Omental fat pad (tissue), 3 donors: ENCODE measurements at regions not wholly inside any gene's neighbourhood (a gene's known extent, or its start where the extent isn't known, plus 50 kb on each side); places are given as distances from the start of the nearest gene placed in this dataset.

ENCODE experiments used
- ATAC-seq: fragments of 150-250 bp; one replicate; pipeline ENCODE4 v1.9.1; 2016; ENCODE audit warnings: mild to moderate bottlenecking, moderate library complexity; ENCODE audit not compliant: low FRiP score
- DNase-seq: peaks from one replicate; pipeline ENCODE4 v3.0.0-alpha.2; 2019; ENCODE audit warnings: low spot score
- TF ChIP-seq, protein P1 (sequence below), 3 donors: fragments of 450-650 bp; IDR thresholded peaks; one replicate each; pipeline ENCODE4 v1.5.1; 2016 to 2017; ENCODE audit warnings: antibody characterized with exemption in 3 of 3, mild to moderate bottlenecking in 3 of 3, moderate library complexity in 2 of 3

DNA sequence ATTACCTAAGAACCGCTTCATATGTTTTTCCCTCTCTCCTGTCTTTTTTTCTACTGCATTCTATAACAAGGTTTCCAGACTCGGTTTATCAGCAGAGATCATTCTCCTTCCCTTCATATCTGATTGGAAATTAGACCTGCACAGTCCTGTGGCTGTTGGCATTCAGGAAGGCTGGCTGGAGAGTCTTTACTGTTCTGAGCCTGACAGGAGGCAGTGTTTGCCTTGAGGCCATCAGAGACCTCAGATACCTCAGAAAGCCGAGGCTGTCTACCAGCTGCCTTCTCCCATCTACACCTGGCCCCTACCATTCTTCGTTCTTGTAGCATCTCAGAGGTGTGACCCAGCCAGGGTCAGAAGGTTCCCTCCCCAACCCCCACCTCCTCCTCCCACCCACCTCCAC is 182.0 kb downstream of the CAND1 start:
- TF ChIP-seq, protein P1, sequence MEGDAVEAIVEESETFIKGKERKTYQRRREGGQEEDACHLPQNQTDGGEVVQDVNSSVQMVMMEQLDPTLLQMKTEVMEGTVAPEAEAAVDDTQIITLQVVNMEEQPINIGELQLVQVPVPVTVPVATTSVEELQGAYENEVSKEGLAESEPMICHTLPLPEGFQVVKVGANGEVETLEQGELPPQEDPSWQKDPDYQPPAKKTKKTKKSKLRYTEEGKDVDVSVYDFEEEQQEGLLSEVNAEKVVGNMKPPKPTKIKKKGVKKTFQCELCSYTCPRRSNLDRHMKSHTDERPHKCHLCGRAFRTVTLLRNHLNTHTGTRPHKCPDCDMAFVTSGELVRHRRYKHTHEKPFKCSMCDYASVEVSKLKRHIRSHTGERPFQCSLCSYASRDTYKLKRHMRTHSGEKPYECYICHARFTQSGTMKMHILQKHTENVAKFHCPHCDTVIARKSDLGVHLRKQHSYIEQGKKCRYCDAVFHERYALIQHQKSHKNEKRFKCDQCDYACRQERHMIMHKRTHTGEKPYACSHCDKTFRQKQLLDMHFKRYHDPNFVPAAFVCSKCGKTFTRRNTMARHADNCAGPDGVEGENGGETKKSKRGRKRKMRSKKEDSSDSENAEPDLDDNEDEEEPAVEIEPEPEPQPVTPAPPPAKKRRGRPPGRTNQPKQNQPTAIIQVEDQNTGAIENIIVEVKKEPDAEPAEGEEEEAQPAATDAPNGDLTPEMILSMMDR (IDR thresholded peaks at IDR 0.05) = no peak
- ATAC-seq (no peak), DNase-seq (no peak)

DNA sequence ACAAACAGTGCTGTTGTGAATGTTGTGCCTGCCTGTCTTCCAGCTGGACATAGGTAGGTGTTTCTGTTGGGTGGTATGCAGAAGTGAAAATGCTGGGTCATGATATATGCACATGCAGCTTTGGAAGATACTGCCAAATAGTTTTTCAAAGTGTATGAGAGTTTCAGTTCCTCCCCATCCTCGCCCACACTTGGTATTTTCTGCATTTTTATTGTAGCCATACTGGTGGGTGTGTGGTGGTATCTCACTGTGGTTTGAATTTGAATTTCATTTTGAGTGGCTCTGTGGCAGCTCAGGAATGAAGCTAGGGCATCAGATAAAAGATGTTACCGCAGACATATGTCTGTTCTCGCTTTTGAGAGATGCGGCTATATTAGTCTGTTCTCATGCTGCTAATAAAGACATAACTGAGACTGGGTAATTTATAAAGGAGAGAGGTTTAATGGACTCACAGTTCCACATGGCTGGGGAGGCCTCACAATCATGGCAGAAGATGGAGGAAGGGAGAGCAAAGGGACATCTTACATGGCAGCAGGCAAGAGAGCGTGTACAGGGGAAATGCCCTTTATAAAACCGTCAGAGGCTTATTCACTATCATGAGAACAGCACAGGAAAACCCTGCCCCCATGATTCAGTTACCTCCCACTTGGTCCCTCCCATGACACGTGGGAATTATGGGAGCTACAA is 183.1 kb downstream of the CAND1 start:
- DNase-seq = no peak
- TF ChIP-seq, protein P1 (IDR thresholded peaks at IDR 0.05) = no peak
- no peak for ATAC-seq

DNA sequence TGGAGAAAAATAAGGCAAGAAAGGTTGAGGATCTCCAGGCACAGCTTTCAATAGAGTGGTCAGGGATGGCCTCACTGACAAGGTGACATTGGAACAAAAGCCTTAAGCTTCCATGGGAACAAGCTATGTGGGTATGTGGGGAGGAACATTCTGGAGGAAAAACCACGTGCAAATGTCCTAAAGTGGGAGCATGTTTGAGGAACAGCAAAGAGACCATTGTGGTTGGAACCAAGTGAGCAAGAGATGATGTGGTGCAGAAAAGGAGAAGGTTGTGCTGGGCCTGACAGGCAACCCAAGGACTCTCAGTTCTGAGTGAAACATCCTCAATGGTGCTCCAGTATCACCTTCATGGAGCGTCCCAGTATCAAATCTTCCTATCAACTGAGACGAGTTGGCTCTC is 184.0 kb downstream of the CAND1 start:
- DNase-seq = no peak
- no peak for ATAC-seq
- TF ChIP-seq, protein P1 (IDR thresholded peaks at IDR 0.05) = no peak

DNA sequence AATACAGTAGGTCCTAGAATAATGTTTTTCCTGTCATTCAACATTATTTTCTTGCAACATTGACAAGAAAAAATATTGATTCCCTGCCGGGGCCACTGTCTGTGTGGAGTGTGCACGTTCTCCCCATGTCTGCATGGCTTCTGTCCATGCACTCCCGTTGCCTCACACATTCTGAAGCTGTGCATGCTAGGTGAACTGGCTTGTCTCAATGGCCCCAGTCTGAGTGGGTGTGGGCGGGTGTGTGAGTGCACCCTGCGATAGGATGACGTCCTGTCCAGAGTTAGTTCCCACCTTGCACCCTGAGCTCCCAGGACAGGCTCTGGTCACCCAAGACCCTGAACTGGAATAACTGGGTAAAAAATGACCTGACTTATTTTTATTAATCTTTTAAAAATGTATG is 186.1 kb downstream of the CAND1 start:
- no peak for DNase-seq
- TF ChIP-seq, protein P1 (IDR thresholded peaks at IDR 0.05) = no peak
- no peak for ATAC-seq

DNA sequence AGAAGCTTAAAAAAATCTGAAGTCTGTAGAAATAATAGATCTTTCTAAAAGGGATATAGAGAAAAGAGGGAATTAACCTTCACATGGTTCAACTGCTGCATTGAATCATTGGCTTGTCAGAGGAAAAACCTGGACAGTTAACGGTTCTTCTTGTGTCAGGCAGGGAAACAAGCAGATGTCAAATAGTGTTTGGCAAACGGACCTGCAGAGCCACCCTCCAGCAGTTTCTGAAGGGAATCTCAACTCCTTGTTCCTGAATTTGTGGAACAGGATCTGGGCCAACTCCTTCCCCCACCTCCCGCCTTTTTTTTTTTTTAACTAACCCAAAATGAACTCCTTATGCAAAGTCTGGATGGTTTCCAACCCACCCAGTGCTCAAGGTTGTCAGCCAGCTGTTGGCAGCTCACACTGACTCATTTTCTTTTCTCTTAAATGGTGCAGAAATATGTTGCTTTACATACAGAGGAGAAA is 187.3 kb downstream of the CAND1 start:
- ATAC-seq (peak; percentile 49), DNase-seq (no peak)
- TF ChIP-seq, protein P1 (IDR thresholded peaks at IDR 0.05) = no peak

DNA sequence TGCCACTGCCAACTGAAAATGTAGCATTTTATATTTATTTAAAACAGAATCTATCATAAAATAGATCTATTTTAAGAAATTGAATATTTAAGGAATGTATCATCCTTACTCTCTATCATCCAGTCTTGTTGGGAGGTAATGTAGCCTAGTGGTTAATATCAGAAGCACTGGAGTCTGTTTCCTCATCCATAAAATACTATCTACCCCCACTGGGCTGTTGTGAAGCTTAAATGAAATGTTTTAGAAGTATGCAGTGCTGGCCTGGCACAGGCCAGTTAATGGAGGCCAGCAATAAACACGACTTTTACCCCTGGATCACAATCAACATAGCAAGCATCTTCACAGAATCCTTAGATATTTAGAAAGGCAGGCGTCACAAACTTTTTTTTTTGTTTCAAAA is 188.0 kb downstream of the CAND1 start:
- DNase-seq = no peak
- peak; percentile 26 for ATAC-seq
- TF ChIP-seq, protein P1 (IDR thresholded peaks at IDR 0.05) = no peak
